ENCODE measurements at regions not wholly inside any gene's neighbourhood (a gene's known extent, or its start where the extent isn't known, plus 50 kb on each side); places are given as distances from the start of the nearest gene placed in this dataset.
"Not testable (repeated sequence)": the region's sequence is repeated elsewhere in the genome, so short reads cannot be mapped to it uniquely, and the experiment has no call there.

GRCh38 chr2:91578678-91579077 is 2887.2 kb downstream of the RPIA start:
- POLR2A ChIA-PET (ENCODE audit: low non-redundant PET); intact Hi-C loops (cut with micrococcal nuclease; ENCODE audit: unreplicated experiment); H3K36me3 ChIP-seq (ENCODE audit: insufficient read depth, low read length, poor library complexity, severe bottlenecking); H3K4me3 ChIP-seq (ENCODE audit: low read depth, low read length, poor library complexity, severe bottlenecking); H3K9me3 ChIP-seq (ENCODE audit: low read depth, low read length, poor library complexity, severe bottlenecking); DNase-seq (ENCODE audit: low spot score); H3K27me3 ChIP-seq (replicated peaks; ENCODE audit: insufficient read depth, low read depth, low read length, poor library complexity); BruUV-seq (replicated peaks); CTCF ChIA-PET; H3K27ac ChIP-seq (ENCODE audit: low read depth, low read length, poor library complexity, severe bottlenecking); H3K4me1 ChIP-seq (ENCODE audit: insufficient read depth, low read length, poor library complexity, severe bottlenecking): not testable (repeated sequence)

DNA sequence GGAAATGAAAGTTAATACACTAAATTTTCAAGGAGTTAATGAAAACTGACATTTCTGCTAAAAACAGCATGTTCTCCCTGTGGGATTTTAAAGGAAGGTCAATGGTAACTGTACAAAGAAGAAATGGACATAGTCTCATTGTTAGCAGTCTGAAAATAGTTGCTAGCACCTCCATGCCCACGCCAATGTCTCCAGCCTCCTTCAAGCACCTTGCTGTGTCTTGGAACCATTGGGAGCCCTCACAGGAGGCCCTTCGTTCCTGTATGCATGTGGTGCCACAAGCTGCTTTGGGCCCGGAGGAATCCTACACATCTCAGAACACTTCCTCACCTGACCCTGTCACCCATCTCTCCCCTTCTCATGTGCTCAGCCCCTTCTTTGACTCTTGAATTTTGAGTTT is 2888.1 kb downstream of the RPIA start:
- H3K27ac ChIP-seq (ENCODE audit: low read depth, low read length, poor library complexity, severe bottlenecking); CTCF ChIA-PET; H3K9me3 ChIP-seq (ENCODE audit: low read depth, low read length, poor library complexity, severe bottlenecking); BruUV-seq (replicated peaks); H3K36me3 ChIP-seq (ENCODE audit: insufficient read depth, low read length, poor library complexity, severe bottlenecking); H3K27me3 ChIP-seq (replicated peaks; ENCODE audit: insufficient read depth, low read depth, low read length, poor library complexity); POLR2A ChIA-PET (ENCODE audit: low non-redundant PET); H3K4me1 ChIP-seq (ENCODE audit: insufficient read depth, low read length, poor library complexity, severe bottlenecking); intact Hi-C loops (cut with micrococcal nuclease; ENCODE audit: unreplicated experiment); DNase-seq (ENCODE audit: low spot score); H3K4me3 ChIP-seq (ENCODE audit: low read depth, low read length, poor library complexity, severe bottlenecking): not testable (repeated sequence)

DNA sequence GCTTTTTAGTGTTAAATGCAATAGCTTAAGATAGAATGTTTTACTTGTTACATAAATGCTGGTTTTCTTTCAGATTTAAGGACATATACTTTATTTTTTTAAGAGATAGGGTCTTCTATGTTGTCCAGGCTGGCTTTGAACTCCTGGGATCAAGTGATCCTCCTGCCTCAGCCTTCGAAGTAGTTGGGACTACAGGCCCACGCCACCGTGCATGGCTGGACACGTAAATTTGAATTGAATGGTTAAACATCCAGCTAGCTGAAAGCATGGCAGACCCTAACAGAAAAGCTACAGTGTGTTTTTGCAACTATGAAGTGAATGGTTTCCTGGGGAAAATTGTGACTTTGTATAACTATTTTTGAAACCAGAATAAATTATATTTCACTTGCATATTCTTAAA is 2888.6 kb downstream of the RPIA start:
- intact Hi-C loops (cut with micrococcal nuclease; ENCODE audit: unreplicated experiment); BruUV-seq (replicated peaks); H3K4me3 ChIP-seq (ENCODE audit: low read depth, low read length, poor library complexity, severe bottlenecking); H3K4me1 ChIP-seq (ENCODE audit: insufficient read depth, low read length, poor library complexity, severe bottlenecking); H3K27me3 ChIP-seq (replicated peaks; ENCODE audit: insufficient read depth, low read depth, low read length, poor library complexity); CTCF ChIA-PET; POLR2A ChIA-PET (ENCODE audit: low non-redundant PET); H3K9me3 ChIP-seq (ENCODE audit: low read depth, low read length, poor library complexity, severe bottlenecking); H3K36me3 ChIP-seq (ENCODE audit: insufficient read depth, low read length, poor library complexity, severe bottlenecking); DNase-seq (ENCODE audit: low spot score); H3K27ac ChIP-seq (ENCODE audit: low read depth, low read length, poor library complexity, severe bottlenecking): not testable (repeated sequence)

DNA sequence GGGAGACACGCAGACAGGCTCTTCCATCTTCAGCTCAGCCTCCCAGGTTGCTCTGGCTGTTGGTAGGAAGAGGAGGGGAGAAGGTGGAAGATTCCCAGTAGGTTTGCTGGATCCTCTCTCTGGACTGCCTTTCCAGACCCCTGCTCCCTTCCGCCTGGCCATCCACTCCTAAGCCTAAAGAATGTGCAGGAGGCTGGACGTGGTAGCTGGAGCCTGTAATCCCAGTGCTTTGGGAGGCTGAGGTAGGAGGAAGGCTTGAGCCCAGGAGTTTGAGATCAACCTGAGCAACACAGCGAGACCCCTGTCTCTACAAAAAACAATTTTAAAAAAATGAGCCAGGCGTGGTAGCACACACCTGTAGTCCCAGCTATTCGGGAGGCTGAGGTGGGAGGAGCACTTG is 2895.6 kb downstream of the RPIA start:
- BruUV-seq (replicated peaks); DNase-seq (ENCODE audit: low spot score); H3K4me3 ChIP-seq (ENCODE audit: low read depth, low read length, poor library complexity, severe bottlenecking); H3K4me1 ChIP-seq (ENCODE audit: insufficient read depth, low read length, poor library complexity, severe bottlenecking); H3K36me3 ChIP-seq (ENCODE audit: insufficient read depth, low read length, poor library complexity, severe bottlenecking); CTCF ChIA-PET; intact Hi-C loops (cut with micrococcal nuclease; ENCODE audit: unreplicated experiment); H3K9me3 ChIP-seq (ENCODE audit: low read depth, low read length, poor library complexity, severe bottlenecking); H3K27me3 ChIP-seq (replicated peaks; ENCODE audit: insufficient read depth, low read depth, low read length, poor library complexity); POLR2A ChIA-PET (ENCODE audit: low non-redundant PET); H3K27ac ChIP-seq (ENCODE audit: low read depth, low read length, poor library complexity, severe bottlenecking): not testable (repeated sequence)

DNA sequence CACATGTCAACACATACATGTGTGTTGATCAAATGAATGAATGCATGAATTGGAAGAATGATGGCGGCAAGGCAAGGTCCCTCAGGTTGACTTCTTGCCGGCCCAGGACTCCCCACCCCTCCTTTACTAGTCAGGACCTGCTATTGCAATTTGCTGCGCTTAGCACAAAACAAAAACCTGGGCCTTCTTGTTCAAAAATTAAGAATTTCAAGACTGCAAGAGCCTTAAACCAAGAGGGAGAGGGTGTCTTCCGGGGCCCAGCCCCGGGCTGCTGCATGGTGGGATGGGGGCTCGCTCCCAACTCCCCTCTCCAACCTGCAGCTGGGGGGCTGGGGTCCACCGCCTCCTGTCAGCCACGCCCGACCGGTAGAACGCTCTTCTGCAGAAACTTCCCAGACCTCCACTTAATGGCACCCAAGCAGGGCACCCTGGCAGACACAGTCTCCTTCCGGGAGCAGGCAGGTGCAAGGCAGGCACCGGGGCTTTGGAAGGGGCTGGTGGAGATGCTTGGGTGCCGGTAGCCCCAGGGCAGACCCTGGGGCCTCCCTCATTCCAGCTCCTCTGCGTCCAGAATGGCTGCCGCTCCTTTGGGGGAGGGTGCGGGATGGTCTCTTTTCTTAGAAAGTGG is 2896.5 kb downstream of the RPIA start:
- H3K4me3 ChIP-seq (ENCODE audit: low read depth, low read length, poor library complexity, severe bottlenecking); CTCF ChIA-PET; H3K9me3 ChIP-seq (ENCODE audit: low read depth, low read length, poor library complexity, severe bottlenecking); H3K27ac ChIP-seq (ENCODE audit: low read depth, low read length, poor library complexity, severe bottlenecking); DNase-seq (ENCODE audit: low spot score); intact Hi-C loops (cut with micrococcal nuclease; ENCODE audit: unreplicated experiment); H3K4me1 ChIP-seq (ENCODE audit: insufficient read depth, low read length, poor library complexity, severe bottlenecking); POLR2A ChIA-PET (ENCODE audit: low non-redundant PET); H3K27me3 ChIP-seq (replicated peaks; ENCODE audit: insufficient read depth, low read depth, low read length, poor library complexity); H3K36me3 ChIP-seq (ENCODE audit: insufficient read depth, low read length, poor library complexity, severe bottlenecking); BruUV-seq (replicated peaks): not testable (repeated sequence)

DNA sequence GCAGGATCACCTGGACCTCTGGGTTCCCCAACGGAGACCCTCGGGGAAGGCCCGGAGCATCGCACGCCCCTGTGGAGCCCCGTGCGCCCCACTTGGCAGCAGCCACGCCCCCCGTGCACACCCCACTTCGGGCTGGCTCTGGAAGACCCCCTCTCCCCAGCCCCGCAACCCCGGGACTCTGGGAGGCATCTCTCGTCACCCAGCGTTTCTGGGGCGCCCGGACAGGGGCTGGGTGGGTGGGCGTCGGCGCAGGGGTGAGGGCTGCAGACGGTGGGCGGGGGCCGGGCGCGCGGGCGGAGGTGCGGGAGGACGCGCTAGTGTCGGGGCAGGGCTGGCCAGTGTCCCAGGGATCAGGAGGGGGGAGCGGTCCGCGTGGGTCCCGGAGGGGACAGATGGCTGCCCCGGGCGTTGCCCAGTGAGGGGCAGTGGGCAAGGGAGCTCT is 2897.3 kb downstream of the RPIA start:
- DNase-seq (ENCODE audit: low spot score); H3K4me1 ChIP-seq (ENCODE audit: insufficient read depth, low read length, poor library complexity, severe bottlenecking); BruUV-seq (replicated peaks); intact Hi-C loops (cut with micrococcal nuclease; ENCODE audit: unreplicated experiment); H3K27ac ChIP-seq (ENCODE audit: low read depth, low read length, poor library complexity, severe bottlenecking); H3K9me3 ChIP-seq (ENCODE audit: low read depth, low read length, poor library complexity, severe bottlenecking); H3K36me3 ChIP-seq (ENCODE audit: insufficient read depth, low read length, poor library complexity, severe bottlenecking); CTCF ChIA-PET; POLR2A ChIA-PET (ENCODE audit: low non-redundant PET); H3K4me3 ChIP-seq (ENCODE audit: low read depth, low read length, poor library complexity, severe bottlenecking); H3K27me3 ChIP-seq (replicated peaks; ENCODE audit: insufficient read depth, low read depth, low read length, poor library complexity): not testable (repeated sequence)

GRCh38 chr2:91589454-91590328 is 2898.2 kb downstream of the RPIA start:
- H3K4me1 ChIP-seq (ENCODE audit: insufficient read depth, low read length, poor library complexity, severe bottlenecking); BruUV-seq (replicated peaks); POLR2A ChIA-PET (ENCODE audit: low non-redundant PET): not testable (repeated sequence)

More at GRCh38 chr2:91589454-91590328, 2898.2 kb downstream of the RPIA start:
- CTCF ChIA-PET; DNase-seq (ENCODE audit: low spot score); H3K27me3 ChIP-seq (replicated peaks; ENCODE audit: insufficient read depth, low read depth, low read length, poor library complexity); intact Hi-C loops (cut with micrococcal nuclease; ENCODE audit: unreplicated experiment); H3K9me3 ChIP-seq (ENCODE audit: low read depth, low read length, poor library complexity, severe bottlenecking); H3K4me3 ChIP-seq (ENCODE audit: low read depth, low read length, poor library complexity, severe bottlenecking); H3K27ac ChIP-seq (ENCODE audit: low read depth, low read length, poor library complexity, severe bottlenecking); H3K36me3 ChIP-seq (ENCODE audit: insufficient read depth, low read length, poor library complexity, severe bottlenecking): not testable (repeated sequence)
